ENCODE measurements at regions not wholly inside any gene's neighbourhood (a gene's known extent, or its start where the extent isn't known, plus 50 kb on each side); places are given as distances from the start of the nearest gene placed in this dataset.
A peak's percentile ranks its signal among the peaks of the same experiment; 100 is the strongest.

DNA sequence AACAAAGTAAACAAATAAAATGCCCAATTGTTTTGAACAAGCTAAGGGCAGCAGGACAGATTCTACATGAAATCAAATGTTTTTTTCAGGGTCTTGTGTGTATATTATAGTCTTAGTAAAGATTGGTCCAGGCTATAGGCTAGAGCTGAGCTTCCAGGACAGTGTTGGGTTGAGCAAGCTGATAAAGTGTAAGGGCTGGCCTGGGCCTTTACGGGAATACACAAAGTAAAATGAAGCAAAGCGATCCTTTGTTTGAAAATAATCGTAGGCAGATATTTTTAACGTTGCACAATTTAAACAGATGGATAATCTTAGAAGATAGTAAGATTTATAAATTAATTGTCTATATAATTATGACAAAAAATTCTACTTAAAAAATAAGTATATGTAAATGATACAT, 1204.6 kb downstream of the OTOL1 start:
- H4K20me1 ChIP-seq (ENCODE audit: low read length), result no peaks in the 10 kb centered on the region
- no peak overlapping the region for H2AFZ ChIP-seq (ENCODE audit: low read length)
- ATAC-seq, result no peak
- no peak overlapping the region for H3K4me3 ChIP-seq (ENCODE audit: low read length)
- no peaks in the 10 kb centered on the region for H3K79me2 ChIP-seq (ENCODE audit: low read length)
- no peak for DNase-seq
- H3K9ac ChIP-seq (ENCODE audit: low read length), result no peak overlapping the region
- H3K27me3 ChIP-seq (ENCODE audit: low read length), result no peaks in the 10 kb centered on the region
- no peaks in the 10 kb centered on the region for H3F3A ChIP-seq (ENCODE audit: low read length, unreplicated experiment)
- intact Hi-C loops (cut with micrococcal nuclease), result no loop called here
- CTCF ChIA-PET, result no interaction called here
- POLR2A ChIA-PET (ENCODE audit: unreplicated experiment), result no interaction called here
- H3K36me3 ChIP-seq (ENCODE audit: low read depth, low read length), result no peaks in the 10 kb centered on the region
- H3K27ac ChIP-seq (ENCODE audit: low read length), result no peak overlapping the region
- TF ChIP-seq EZH2 (IDR thresholded peaks at IDR 0.05; ENCODE audit: low read length, unreplicated experiment), result no peak
- TF ChIP-seq EZH2phosphoT487 (IDR thresholded peaks at IDR 0.05; ENCODE audit: borderline replicate concordance, low read length), result no peak
- TF ChIP-seq, protein P1, sequence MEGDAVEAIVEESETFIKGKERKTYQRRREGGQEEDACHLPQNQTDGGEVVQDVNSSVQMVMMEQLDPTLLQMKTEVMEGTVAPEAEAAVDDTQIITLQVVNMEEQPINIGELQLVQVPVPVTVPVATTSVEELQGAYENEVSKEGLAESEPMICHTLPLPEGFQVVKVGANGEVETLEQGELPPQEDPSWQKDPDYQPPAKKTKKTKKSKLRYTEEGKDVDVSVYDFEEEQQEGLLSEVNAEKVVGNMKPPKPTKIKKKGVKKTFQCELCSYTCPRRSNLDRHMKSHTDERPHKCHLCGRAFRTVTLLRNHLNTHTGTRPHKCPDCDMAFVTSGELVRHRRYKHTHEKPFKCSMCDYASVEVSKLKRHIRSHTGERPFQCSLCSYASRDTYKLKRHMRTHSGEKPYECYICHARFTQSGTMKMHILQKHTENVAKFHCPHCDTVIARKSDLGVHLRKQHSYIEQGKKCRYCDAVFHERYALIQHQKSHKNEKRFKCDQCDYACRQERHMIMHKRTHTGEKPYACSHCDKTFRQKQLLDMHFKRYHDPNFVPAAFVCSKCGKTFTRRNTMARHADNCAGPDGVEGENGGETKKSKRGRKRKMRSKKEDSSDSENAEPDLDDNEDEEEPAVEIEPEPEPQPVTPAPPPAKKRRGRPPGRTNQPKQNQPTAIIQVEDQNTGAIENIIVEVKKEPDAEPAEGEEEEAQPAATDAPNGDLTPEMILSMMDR (conservative IDR thresholded peaks at IDR 0.05; ENCODE audit: low read depth, low read length), result no peak
- H3K9me2 ChIP-seq (replicated peaks; ENCODE audit: low read length), result no peaks in the 10 kb centered on the region
- no TSS peak for BruUV-seq (replicated peaks)
- no peaks in the 10 kb centered on the region for H3K9me3 ChIP-seq (ENCODE audit: low read length)
- no peaks in the 10 kb centered on the region for H3K4me1 ChIP-seq (ENCODE audit: insufficient read depth, low read length)
- no peak overlapping the region for H3K4me2 ChIP-seq (ENCODE audit: low read length)

DNA sequence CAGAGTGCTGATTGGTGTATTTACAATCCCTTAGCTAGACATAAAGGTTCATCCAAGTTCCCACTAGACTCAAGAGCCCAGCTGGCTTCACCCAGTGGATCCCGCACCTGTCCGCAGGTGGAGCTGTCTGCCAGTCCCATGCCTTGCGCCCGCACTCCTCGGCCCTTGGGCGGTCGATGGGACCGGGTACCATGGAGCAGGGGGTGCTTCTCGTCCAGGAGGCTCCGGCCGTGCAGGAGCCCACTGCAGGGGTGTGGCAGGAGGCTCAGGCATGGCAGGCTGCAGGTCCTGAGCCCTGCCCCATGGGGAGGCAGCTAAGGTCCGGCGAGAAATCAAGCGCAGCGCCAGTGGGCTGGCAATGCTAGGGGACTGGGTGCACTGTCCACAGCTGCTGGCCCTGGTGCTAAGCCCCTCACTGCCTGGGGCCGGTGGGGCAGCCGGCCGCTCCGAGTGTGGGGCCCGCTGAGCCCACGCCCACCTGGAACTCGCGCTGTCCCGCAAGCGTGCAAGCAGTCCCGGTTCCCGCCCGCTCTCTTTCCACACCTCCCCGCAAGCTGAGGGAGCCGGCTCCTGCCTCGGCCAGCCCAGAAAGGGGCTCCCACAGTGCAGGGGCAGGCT, 1206.3 kb downstream of the OTOL1 start:
- ChIA-PET POLR2A (ENCODE audit: unreplicated experiment) (no interaction called here), CTCF (no interaction called here)
- Histone ChIP-seq H3K4me1 (ENCODE audit: insufficient read depth, low read length) (no peaks in the 10 kb centered on the region), H3K4me3 (ENCODE audit: low read length) (no peak overlapping the region), H3K4me2 (ENCODE audit: low read length) (no peak overlapping the region), H3F3A (ENCODE audit: low read length, unreplicated experiment) (no peaks in the 10 kb centered on the region), H3K9me2 (replicated peaks; ENCODE audit: low read length) (no peaks in the 10 kb centered on the region), H3K9me3 (ENCODE audit: low read length) (no peaks in the 10 kb centered on the region), H3K27me3 (ENCODE audit: low read length) (no peaks in the 10 kb centered on the region), H3K36me3 (ENCODE audit: low read depth, low read length) (no peaks in the 10 kb centered on the region), H2AFZ (ENCODE audit: low read length) (no peak overlapping the region), H3K79me2 (ENCODE audit: low read length) (no peaks in the 10 kb centered on the region), H4K20me1 (ENCODE audit: low read length) (no peaks in the 10 kb centered on the region), H3K9ac (ENCODE audit: low read length) (no peak overlapping the region), H3K27ac (ENCODE audit: low read length) (no peak overlapping the region)
- DNase-seq (no peak), ATAC-seq (no peak)
- TF ChIP-seq EZH2 (IDR thresholded peaks at IDR 0.05; ENCODE audit: low read length, unreplicated experiment), result no peak
- intact Hi-C loops (cut with micrococcal nuclease), result no loop called here
- no TSS peak for BruUV-seq (replicated peaks)

DNA sequence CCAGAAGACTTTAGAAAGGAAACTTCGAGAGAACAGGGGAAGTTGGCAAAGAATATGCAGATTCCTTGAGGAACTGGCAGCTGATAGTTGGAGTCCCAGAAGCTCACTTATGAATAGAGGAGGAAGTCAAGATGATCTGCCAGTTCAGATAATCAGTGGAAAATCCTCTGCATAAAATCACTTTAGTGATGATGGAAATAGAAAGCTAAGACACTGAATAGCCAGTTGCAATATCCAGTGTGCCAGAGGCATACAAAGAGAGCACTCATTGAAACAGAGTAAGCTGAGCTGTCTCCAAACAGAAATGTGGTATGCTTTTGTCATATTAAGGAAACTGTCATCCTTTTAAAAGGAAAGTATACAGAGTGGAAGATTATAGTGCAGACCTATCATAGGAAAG, 1207.6 kb downstream of the OTOL1 start:
- Histone ChIP-seq H3K9me3 (ENCODE audit: low read length) (no peaks in the 10 kb centered on the region), H3K36me3 (ENCODE audit: low read depth, low read length) (no peaks in the 10 kb centered on the region), H3K4me3 (ENCODE audit: low read length) (no peak overlapping the region), H3K27me3 (ENCODE audit: low read length) (no peaks in the 10 kb centered on the region), H3F3A (ENCODE audit: low read length, unreplicated experiment) (no peaks in the 10 kb centered on the region), H3K4me2 (ENCODE audit: low read length) (no peak overlapping the region), H3K79me2 (ENCODE audit: low read length) (no peaks in the 10 kb centered on the region), H3K27ac (ENCODE audit: low read length) (no peak overlapping the region), H3K4me1 (ENCODE audit: insufficient read depth, low read length) (no peaks in the 10 kb centered on the region), H3K9ac (ENCODE audit: low read length) (no peak overlapping the region), H3K9me2 (replicated peaks; ENCODE audit: low read length) (no peaks in the 10 kb centered on the region), H4K20me1 (ENCODE audit: low read length) (no peaks in the 10 kb centered on the region), H2AFZ (ENCODE audit: low read length) (no peak overlapping the region)
- intact Hi-C loops (cut with micrococcal nuclease), result no loop called here
- BruUV-seq (replicated peaks), result no TSS peak
- TF ChIP-seq, protein P1 (conservative IDR thresholded peaks at IDR 0.05; ENCODE audit: low read depth, low read length), result no peak
- TF ChIP-seq EZH2 (IDR thresholded peaks at IDR 0.05; ENCODE audit: low read length, unreplicated experiment), result no peak
- TF ChIP-seq EZH2phosphoT487 (IDR thresholded peaks at IDR 0.05; ENCODE audit: borderline replicate concordance, low read length), result no peak
- ChIA-PET CTCF (no interaction called here), POLR2A (ENCODE audit: unreplicated experiment) (interaction anchor here (0.6 kb wide), 1 partner anchor 36 kb away, joined by 5 read pairs; no protein-coding TSS in a partner anchor)
- DNase-seq, result no peak
- peak; percentile 57 for ATAC-seq
